GM10248 (cell line): ENCODE measurements at regions not wholly inside any gene's neighbourhood (a gene's known extent, or its start where the extent isn't known, plus 50 kb on each side); places are given as distances from the start of the nearest gene placed in this dataset.

Experiments
- CTCF ChIA-PET: fragments of 300-600 bp; sonication (Branson Sonifier 250); formaldehyde crosslinking; extraction: SDS; loops from one replicate; lab custom pipeline; 2021; ENCODE audit warnings: antibody characterized with exemption; lab: Yijun Ruan, JAX
- POLR2A ChIA-PET: fragments of 350-650 bp; sonication (Branson Sonifier 250); formaldehyde crosslinking; extraction: SDS; loops from one replicate; lab custom pipeline; 2020; ENCODE audit warnings: antibody characterized with exemption; lab: Yijun Ruan, JAX
- DNase-seq: peaks from one replicate; pipeline ENCODE4 v3.0.0; 2012; ENCODE audit errors: extremely low spot score
- CTCF ChIP-seq: IDR thresholded peaks from 2 replicates; pipeline ENCODE4 v1.5.1; 2012; ENCODE audit warnings: mild to moderate bottlenecking, low read depth; ENCODE audit errors: extremely low read depth, missing control alignments, control extremely low read depth

DNA sequence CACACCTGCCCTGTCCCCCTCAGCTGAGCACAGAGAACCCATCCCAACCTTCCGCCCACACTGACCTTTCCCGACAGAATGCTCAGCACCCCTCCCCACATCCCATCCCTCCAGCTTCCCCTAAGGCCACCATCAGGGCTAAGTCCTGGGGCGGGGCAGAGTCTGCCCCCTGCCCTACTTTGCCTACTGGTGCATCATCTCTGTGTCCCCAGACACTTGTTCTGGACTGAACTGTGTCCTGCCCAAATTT lies 109.8 kb downstream of the CTTN start:
- DNase-seq = no peak
- TF ChIP-seq CTCF = no peak
- CTCF ChIA-PET = no interaction called here
- POLR2A ChIA-PET = no interaction called here

GRCh38 chr11:70509476-70509875 lies 111.1 kb downstream of the CTTN start:
- POLR2A ChIA-PET = no interaction called here

GRCh38 chr11:70510106-70510505 lies 111.8 kb downstream of the CTTN start:
- no peak for TF ChIP-seq CTCF
- ChIA-PET CTCF (no interaction called here), POLR2A (no interaction called here)
- no peak for DNase-seq

More at GRCh38 chr11:70509476-70509875, 111.1 kb downstream of the CTTN start:
- CTCF ChIA-PET = no interaction called here
- DNase-seq = no peak
- TF ChIP-seq CTCF = no peak

DNA sequence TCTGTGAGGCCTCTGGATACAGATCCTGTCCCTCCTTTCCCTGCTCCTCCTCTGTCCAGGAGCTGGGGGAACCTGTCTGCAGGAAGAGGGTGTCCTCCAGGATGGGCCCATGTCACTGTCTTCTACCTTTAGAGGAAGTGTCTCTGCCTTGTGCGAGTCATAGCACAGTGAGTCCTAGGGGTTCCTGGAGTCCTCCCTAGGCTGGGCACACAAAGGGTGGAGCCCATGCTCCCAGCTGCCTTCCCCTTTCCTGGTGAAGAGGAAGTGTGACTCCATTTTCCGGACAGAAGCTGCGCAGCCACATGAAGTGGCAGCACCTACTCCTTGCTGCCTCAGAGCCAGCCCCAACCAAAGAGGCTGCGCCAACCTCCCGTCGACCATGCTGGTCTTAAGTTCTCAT lies 112.2 kb downstream of the CTTN start:
- POLR2A ChIA-PET = no interaction called here
- CTCF ChIA-PET = no interaction called here
- TF ChIP-seq CTCF = no peak
- no peak for DNase-seq

- DNase-seq = no peak
- TF ChIP-seq CTCF = no peak
- ChIA-PET CTCF (no interaction called here), POLR2A (no interaction called here)
Measured at GRCh38 chr11:70511345-70511744, 113.0 kb downstream of the CTTN start.

DNA sequence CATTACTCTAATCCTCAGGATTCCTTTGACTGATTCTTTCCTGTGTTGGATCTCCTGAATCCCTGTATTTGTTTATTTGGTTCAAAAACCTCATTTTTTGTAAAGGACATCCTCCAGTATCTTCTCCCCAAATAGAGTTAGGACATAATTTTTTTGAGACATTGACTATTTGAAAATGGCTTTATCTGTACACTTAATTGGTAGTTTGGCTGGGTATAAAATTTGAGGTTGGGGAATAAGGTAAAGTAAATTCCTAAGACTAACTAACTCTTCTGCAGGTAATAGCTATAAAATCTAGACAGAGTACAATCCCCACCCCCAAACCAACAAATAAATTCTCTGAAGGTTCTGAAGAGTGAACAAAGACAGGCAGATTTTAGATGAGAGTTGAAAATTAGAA lies 114.4 kb downstream of the CTTN start:
- ChIA-PET CTCF (interaction anchor here (1.0 kb wide), 1 partner anchor 11 kb away, joined by 3 read pairs; no protein-coding TSS in a partner anchor), POLR2A (no interaction called here)
- DNase-seq = no peak
- no peak for TF ChIP-seq CTCF

- DNase-seq = no peak
- POLR2A ChIA-PET = no interaction called here
- CTCF ChIA-PET = no interaction called here
- TF ChIP-seq CTCF = no peak
Measured at GRCh38 chr11:70517203-70517602, 118.9 kb downstream of the CTTN start.
